ENCODE measurements at regions not wholly inside any gene's neighbourhood (a gene's known extent, or its start where the extent isn't known, plus 50 kb on each side); places are given as distances from the start of the nearest gene placed in this dataset.

DNA sequence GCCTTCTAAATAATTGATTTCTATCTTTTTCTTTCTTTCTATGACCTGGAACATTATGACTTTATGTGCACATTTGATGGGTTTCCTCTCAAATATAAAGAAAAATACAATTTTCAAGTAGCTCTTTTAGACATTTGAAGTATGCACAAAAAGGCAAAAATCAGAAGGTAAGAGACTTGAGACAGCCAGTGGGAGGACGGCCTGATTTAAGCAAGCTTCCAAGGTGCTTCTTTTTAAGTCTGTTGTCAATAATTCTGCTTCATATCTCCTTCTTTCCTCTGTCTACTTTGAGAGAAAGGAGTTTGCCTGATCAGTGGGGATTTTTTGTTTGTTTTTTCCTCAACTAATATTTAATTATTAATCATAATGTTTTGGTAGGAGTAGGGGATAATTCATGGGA, 188.2 kb upstream of the ARHGAP20 start:
- TF ChIP-seq, protein P1, sequence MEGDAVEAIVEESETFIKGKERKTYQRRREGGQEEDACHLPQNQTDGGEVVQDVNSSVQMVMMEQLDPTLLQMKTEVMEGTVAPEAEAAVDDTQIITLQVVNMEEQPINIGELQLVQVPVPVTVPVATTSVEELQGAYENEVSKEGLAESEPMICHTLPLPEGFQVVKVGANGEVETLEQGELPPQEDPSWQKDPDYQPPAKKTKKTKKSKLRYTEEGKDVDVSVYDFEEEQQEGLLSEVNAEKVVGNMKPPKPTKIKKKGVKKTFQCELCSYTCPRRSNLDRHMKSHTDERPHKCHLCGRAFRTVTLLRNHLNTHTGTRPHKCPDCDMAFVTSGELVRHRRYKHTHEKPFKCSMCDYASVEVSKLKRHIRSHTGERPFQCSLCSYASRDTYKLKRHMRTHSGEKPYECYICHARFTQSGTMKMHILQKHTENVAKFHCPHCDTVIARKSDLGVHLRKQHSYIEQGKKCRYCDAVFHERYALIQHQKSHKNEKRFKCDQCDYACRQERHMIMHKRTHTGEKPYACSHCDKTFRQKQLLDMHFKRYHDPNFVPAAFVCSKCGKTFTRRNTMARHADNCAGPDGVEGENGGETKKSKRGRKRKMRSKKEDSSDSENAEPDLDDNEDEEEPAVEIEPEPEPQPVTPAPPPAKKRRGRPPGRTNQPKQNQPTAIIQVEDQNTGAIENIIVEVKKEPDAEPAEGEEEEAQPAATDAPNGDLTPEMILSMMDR (conservative IDR thresholded peaks at IDR 0.05) = no peak
- no peaks in the 10 kb centered on the region for H3K36me3 Mint-ChIP-seq
- no peak overlapping the region for H3K4me3 Mint-ChIP-seq

GRCh38 chr11:110897035-110897434, 184.8 kb upstream of the ARHGAP20 start:
- H3K27me3 Mint-ChIP-seq = peaks cover 7% of the 10 kb centered on the region
- no peak for DNase-seq (ENCODE audit: extremely low spot score, unreplicated experiment)
- no peaks in the 10 kb centered on the region for H3K4me1 Mint-ChIP-seq (ENCODE audit: unreplicated experiment)
- TF ChIP-seq, protein P1 (conservative IDR thresholded peaks at IDR 0.05) = no peak
- H3K9me3 Mint-ChIP-seq = no peaks in the 10 kb centered on the region
- no peaks in the 10 kb centered on the region for H3K36me3 Mint-ChIP-seq
- no peak overlapping the region for H3K27ac Mint-ChIP-seq
- no peak overlapping the region for H3K4me3 Mint-ChIP-seq

More for the DNA sequence above, 188.2 kb upstream of the ARHGAP20 start:
- no peaks in the 10 kb centered on the region for H3K9me3 Mint-ChIP-seq
- no peak overlapping the region for H3K27ac Mint-ChIP-seq
- DNase-seq (ENCODE audit: extremely low spot score, unreplicated experiment) = no peak
- peaks cover 7% of the 10 kb centered on the region for H3K4me1 Mint-ChIP-seq (ENCODE audit: unreplicated experiment)
- peaks cover 7% of the 10 kb centered on the region for H3K27me3 Mint-ChIP-seq

DNA sequence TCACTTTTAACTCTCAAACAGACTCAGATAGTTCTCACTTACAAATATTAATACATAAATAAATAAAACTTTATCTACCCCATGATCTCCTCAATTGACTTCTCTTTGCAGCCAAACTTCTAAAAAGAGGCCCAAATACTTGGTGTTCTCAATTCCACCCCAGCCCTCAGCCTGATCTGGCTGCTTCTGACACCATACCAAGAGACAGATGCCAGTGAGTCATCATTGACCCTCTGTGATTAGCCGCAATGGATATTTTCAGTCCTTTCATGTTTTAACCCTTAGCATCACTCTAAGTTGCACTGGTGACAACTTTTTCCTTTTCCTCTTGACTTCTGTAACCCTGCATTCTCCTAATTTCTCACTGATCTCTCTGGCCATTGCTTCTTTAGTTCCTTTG, 184.1 kb upstream of the ARHGAP20 start:
- no peaks in the 10 kb centered on the region for H3K4me1 Mint-ChIP-seq (ENCODE audit: unreplicated experiment)
- no peak for DNase-seq (ENCODE audit: extremely low spot score, unreplicated experiment)
- H3K4me3 Mint-ChIP-seq = no peak overlapping the region
- no peak overlapping the region for H3K27ac Mint-ChIP-seq
- H3K9me3 Mint-ChIP-seq = no peaks in the 10 kb centered on the region
- TF ChIP-seq, protein P1 (conservative IDR thresholded peaks at IDR 0.05) = no peak
- peaks cover 7% of the 10 kb centered on the region for H3K27me3 Mint-ChIP-seq
- H3K36me3 Mint-ChIP-seq = no peaks in the 10 kb centered on the region

GRCh38 chr11:110894224-110894623, 182.0 kb upstream of the ARHGAP20 start:
- Mint-ChIP-seq H3K4me3 (no peak overlapping the region), H3K9me3 (no peaks in the 10 kb centered on the region), H3K36me3 (no peaks in the 10 kb centered on the region), H3K27ac (no peak overlapping the region), H3K27me3 (peaks cover 7% of the 10 kb centered on the region), H3K4me1 (ENCODE audit: unreplicated experiment) (no peaks in the 10 kb centered on the region)
- DNase-seq (ENCODE audit: extremely low spot score, unreplicated experiment) = no peak
- TF ChIP-seq, protein P1 (conservative IDR thresholded peaks at IDR 0.05) = no peak

DNA sequence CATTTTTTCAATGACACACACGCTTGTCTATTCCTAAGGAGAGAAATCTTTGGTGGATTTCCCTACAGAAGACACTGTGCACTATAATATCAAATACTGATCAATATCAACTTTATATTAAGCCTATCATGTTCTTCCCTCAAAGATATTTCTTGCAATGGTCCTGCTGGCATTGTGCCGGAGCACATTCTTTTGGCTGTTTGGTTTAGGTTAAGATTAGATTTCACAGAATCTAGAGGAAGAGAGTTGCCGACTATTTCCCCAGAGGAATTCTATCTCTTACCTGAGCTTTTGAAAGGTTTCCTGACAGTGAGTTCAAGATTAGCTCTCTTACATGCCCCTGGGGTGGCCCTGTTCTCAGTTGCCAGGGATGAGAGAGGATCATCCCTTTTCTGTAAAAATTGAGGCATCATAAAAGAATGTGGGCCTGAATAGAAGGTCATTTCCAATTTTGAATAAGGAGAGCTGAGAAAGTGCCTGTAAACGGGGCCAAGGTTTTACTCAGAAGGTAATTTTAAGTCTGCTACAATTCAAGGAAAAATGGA, 180.6 kb upstream of the ARHGAP20 start:
- DNase-seq (ENCODE audit: extremely low spot score, unreplicated experiment) = no peak
- Mint-ChIP-seq H3K27ac (no peak overlapping the region), H3K9me3 (no peaks in the 10 kb centered on the region), H3K27me3 (peaks cover 7% of the 10 kb centered on the region), H3K4me3 (no peak overlapping the region), H3K4me1 (ENCODE audit: unreplicated experiment) (no peaks in the 10 kb centered on the region), H3K36me3 (no peaks in the 10 kb centered on the region)
- TF ChIP-seq, protein P1 (conservative IDR thresholded peaks at IDR 0.05) = no peak

GRCh38 chr11:110891411-110891810, 179.2 kb upstream of the ARHGAP20 start:
- Mint-ChIP-seq H3K4me3 (no peak overlapping the region), H3K36me3 (no peaks in the 10 kb centered on the region), H3K4me1 (ENCODE audit: unreplicated experiment) (peaks cover 2% of the 10 kb centered on the region), H3K9me3 (no peaks in the 10 kb centered on the region), H3K27ac (no peak overlapping the region), H3K27me3 (peaks cover under 1% of the 10 kb centered on the region)
- TF ChIP-seq, protein P1 (conservative IDR thresholded peaks at IDR 0.05) = no peak
- DNase-seq (ENCODE audit: extremely low spot score, unreplicated experiment) = no peak

All from type B pancreatic cell (in vitro differentiated cells).